Testis (tissue), 2 donors: ENCODE measurements at regions not wholly inside any gene's neighbourhood (a gene's known extent, or its start where the extent isn't known, plus 50 kb on each side); places are given as distances from the start of the nearest gene placed in this dataset.

ENCODE experiments used
- DNase-seq: peaks from one replicate; pipeline ENCODE4 v3.0.0-alpha.2; 2019
- H3K27ac ChIP-seq, 2 donors: fragments of 200-600 bp; sonication (generic); one replicate each; pipeline ENCODE4 v1.5.1; 2019
- H3K27me3 ChIP-seq: fragments of 200-600 bp; sonication (generic); one replicate; pipeline ENCODE4 v1.5.1; 2019
- H3K36me3 ChIP-seq: fragments of 200-600 bp; sonication (generic); one replicate; pipeline ENCODE4 v1.5.1; 2017; ENCODE audit warnings: low read depth; ENCODE audit errors: missing control alignments
- H3K4me1 ChIP-seq: fragments of 200-600 bp; sonication (generic); one replicate; pipeline ENCODE4 v1.5.1; 2019
- H3K4me3 ChIP-seq, 2 donors: fragments of 200-600 bp; sonication (generic); one replicate each; pipeline ENCODE4 v1.5.1; 2017 to 2019
- H3K9me3 ChIP-seq: fragments of 200-600 bp; sonication (generic); one replicate; pipeline ENCODE4 v1.5.1; 2017
- CTCF ChIP-seq, 3 experiments: fragments of 450-650 bp in 2 of 3; fragments of 200-600 bp in 1 of 3; sonication (generic) in 1 of 3; IDR thresholded peaks; one replicate each; pipeline ENCODE4 v1.5.1; 2016 to 2019; ENCODE audit warnings: antibody characterized with exemption in 3 of 3, mild to moderate bottlenecking in 2 of 3, moderate library complexity in 1 of 3
- POLR2A ChIP-seq: fragments of 450-650 bp; IDR thresholded peaks from one replicate; pipeline ENCODE4 v1.6.1; 2017; ENCODE audit warnings: antibody characterized with exemption, mild to moderate bottlenecking, moderate library complexity
- WGBS, 2 donors: methylation state at CpG; one replicate each; pipeline ENCODE4 v1.1.5; 2018; 5-methylcytosine and 5-hydroxymethylcytosine counted together
- intact Hi-C: fragments of 100-400 bp; cut with DNase I; formaldehyde crosslinking; loops from one replicate; pipeline ENCODE4 v1.15.1; 2023; ENCODE audit warnings: low total_unique reads

- no peak for DNase-seq
- TF ChIP-seq CTCF (IDR thresholded peaks at IDR 0.05): no peak
- TF ChIP-seq POLR2A: no peak
- no peaks in the 10 kb centered on the region for H3K4me1 ChIP-seq
- no peaks in the 10 kb centered on the region for H3K27me3 ChIP-seq
- H3K27ac ChIP-seq: no peak overlapping the region
- no peak overlapping the region for H3K4me3 ChIP-seq
- H3K9me3 ChIP-seq: no peaks in the 10 kb centered on the region
- intact Hi-C loops: no loop called here
- no peaks in the 10 kb centered on the region for H3K36me3 ChIP-seq
Observed at GRCh38 chr10:8455181-8455580, 400.7 kb downstream of the GATA3 start.

GRCh38 chr10:8456386-8456785 is 401.9 kb downstream of the GATA3 start:
- no peak overlapping the region for H3K27ac ChIP-seq
- H3K36me3 ChIP-seq: no peaks in the 10 kb centered on the region
- H3K4me1 ChIP-seq: no peaks in the 10 kb centered on the region
- no peaks in the 10 kb centered on the region for H3K9me3 ChIP-seq
- no peaks in the 10 kb centered on the region for H3K27me3 ChIP-seq
- intact Hi-C loops: no loop called here
- no peak for TF ChIP-seq CTCF (IDR thresholded peaks at IDR 0.05)
- DNase-seq: no peak
- H3K4me3 ChIP-seq: no peak overlapping the region
- 54 to 60% methylated on average over 3 of the region's 3 CpGs for WGBS, 2 donors

GRCh38 chr10:8460626-8461025 is 406.1 kb downstream of the GATA3 start:
- Histone ChIP-seq H3K4me3 (no peak overlapping the region), H3K36me3 (no peaks in the 10 kb centered on the region), H3K27ac (no peak overlapping the region), H3K9me3 (no peaks in the 10 kb centered on the region), H3K4me1 (no peaks in the 10 kb centered on the region), H3K27me3 (no peaks in the 10 kb centered on the region)
- intact Hi-C loops: no loop called here
- no peak for DNase-seq
- no peak for TF ChIP-seq CTCF (IDR thresholded peaks at IDR 0.05)
- no peak for TF ChIP-seq POLR2A
- 91 to 100% methylated on average over 1 of the region's 1 CpG for WGBS, 2 donors

- Histone ChIP-seq H3K9me3 (no peaks in the 10 kb centered on the region), H3K4me1 (no peaks in the 10 kb centered on the region), H3K27ac (no peak overlapping the region), H3K4me3 (no peak overlapping the region), H3K36me3 (no peaks in the 10 kb centered on the region), H3K27me3 (no peaks in the 10 kb centered on the region)
- no peak for DNase-seq
- intact Hi-C loops: no loop called here
- TF ChIP-seq POLR2A (no peak), CTCF (IDR thresholded peaks at IDR 0.05) (no peak)
- 86 to 88% methylated on average over 3 of the region's 3 CpGs for WGBS, 2 donors
Observed at GRCh38 chr10:8462565-8462964, 408.1 kb downstream of the GATA3 start.

- H3K4me3 ChIP-seq: no peak overlapping the region
- DNase-seq: no peak
- no peaks in the 10 kb centered on the region for H3K27me3 ChIP-seq
- intact Hi-C loops: no loop called here
- 88 to 90% methylated on average over 4 of the region's 4 CpGs for WGBS, 2 donors
- no peaks in the 10 kb centered on the region for H3K9me3 ChIP-seq
- no peaks in the 10 kb centered on the region for H3K36me3 ChIP-seq
- TF ChIP-seq CTCF (IDR thresholded peaks at IDR 0.05) (no peak), POLR2A (no peak)
- H3K27ac ChIP-seq: no peak overlapping the region
- no peaks in the 10 kb centered on the region for H3K4me1 ChIP-seq
Observed at GRCh38 chr10:8463853-8464252, 409.4 kb downstream of the GATA3 start.
